CD4-positive, alpha-beta T cell (primary cell): ENCODE measurements at regions not wholly inside any gene's neighbourhood (a gene's known extent, or its start where the extent isn't known, plus 50 kb on each side); places are given as distances from the start of the nearest gene placed in this dataset.

Experiments used
- ATAC-seq: fragments of 200-7000 bp; cut with Tn5 transposase; one replicate; pipeline ENCODE4 v1.10.0; 2022; ENCODE audit warnings: mild to moderate bottlenecking; ENCODE audit not compliant: poor library complexity
- CTCF ChIA-PET: fragments of 350-600 bp; sonication (Branson Sonifier 250); formaldehyde crosslinking; loops from one replicate; lab custom pipeline; 2021; ENCODE audit warnings: antibody characterized with exemption, inconsistent platforms; lab: Charles Lee
- POLR2A ChIA-PET: fragments of 350-600 bp; sonication (Branson Sonifier 250); formaldehyde crosslinking; loops from one replicate; lab custom pipeline; 2021; ENCODE audit warnings: antibody characterized with exemption, inconsistent platforms; lab: Charles Lee
- DNase-seq, 14 experiments: peaks; one replicate each; pipeline ENCODE4 v3.0.0-alpha.2; 2013 to 2020; ENCODE audit warnings: mixed read lengths in 2 of 14
- H3K27ac ChIP-seq, 2 donors: one replicate each; pipeline versions ENCODE4 v1.5.1 to v1.7.0; 2013; ENCODE audit warnings: low read length in 2 of 2, low read depth in 1 of 2, mild to moderate bottlenecking in 1 of 2
- H3K27me3 ChIP-seq, 2 experiments: 1 replicate in 1 of 2; 2 replicates in 1 of 2; pipeline versions ENCODE4 v1.6.1 to v1.7.0; 2013; ENCODE audit warnings: low read length in 2 of 2, control low read depth in 1 of 2, mild to moderate bottlenecking in 1 of 2, moderate library complexity in 1 of 2; ENCODE audit not compliant: insufficient read depth in 2 of 2, control insufficient read depth in 1 of 2
- H3K36me3 ChIP-seq: one replicate; pipeline ENCODE4 v1.6.1; 2013; ENCODE audit warnings: low read length, control low read depth; ENCODE audit not compliant: insufficient read depth
- H3K4me1 ChIP-seq: one replicate; pipeline ENCODE4 v1.6.1; 2013; ENCODE audit warnings: low read length, control low read depth; ENCODE audit not compliant: insufficient read depth
- H3K4me3 ChIP-seq: one replicate; pipeline ENCODE4 v1.5.1; 2013; ENCODE audit warnings: mild to moderate bottlenecking, low read length, moderate library complexity
- H3K9me3 ChIP-seq, 2 experiments: 1 replicate in 1 of 2; 2 replicates in 1 of 2; pipeline versions ENCODE4 v1.6.1 to v1.7.0; 2013; ENCODE audit warnings: low read length in 2 of 2, mild to moderate bottlenecking in 2 of 2, control low read depth in 1 of 2, moderate library complexity in 1 of 2; ENCODE audit not compliant: control insufficient read depth in 1 of 2, insufficient read depth in 1 of 2
- H3K27ac Mint-ChIP-seq: one replicate; pipeline ENCODE4 v1.8.0; 2020; ENCODE audit warnings: mixed read lengths
- H3K27me3 Mint-ChIP-seq: one replicate; pipeline ENCODE4 v1.8.0; 2021; ENCODE audit warnings: mixed read lengths
- H3K36me3 Mint-ChIP-seq: one replicate; pipeline ENCODE4 v1.8.0; 2021; ENCODE audit warnings: low read depth, mixed read lengths
- H3K4me1 Mint-ChIP-seq: one replicate; pipeline ENCODE4 v1.8.0; 2021; ENCODE audit warnings: low read depth, mixed read lengths
- H3K4me3 Mint-ChIP-seq: one replicate; pipeline ENCODE4 v1.8.0; 2020; ENCODE audit warnings: mild to moderate bottlenecking, mixed read lengths
- H3K9me3 Mint-ChIP-seq: one replicate; pipeline ENCODE4 v1.8.0; 2020; ENCODE audit warnings: mixed read lengths
- intact Hi-C, 2 experiments: fragments of 100-400 bp; cut with DNase I in 1 of 2; cut with micrococcal nuclease in 1 of 2; formaldehyde crosslinking; loops; one replicate each; pipeline versions ENCODE4 v1.15.1 to v1.9.0; 2023 to 2025; cut with DNase I, micrococcal nuclease
- TF ChIP-seq, protein P1 (sequence below): fragments of 200-600 bp; IDR thresholded peaks from one replicate; pipeline ENCODE4 v1.8.0; 2022; ENCODE audit warnings: antibody characterized with exemption, mild to moderate bottlenecking

DNA sequence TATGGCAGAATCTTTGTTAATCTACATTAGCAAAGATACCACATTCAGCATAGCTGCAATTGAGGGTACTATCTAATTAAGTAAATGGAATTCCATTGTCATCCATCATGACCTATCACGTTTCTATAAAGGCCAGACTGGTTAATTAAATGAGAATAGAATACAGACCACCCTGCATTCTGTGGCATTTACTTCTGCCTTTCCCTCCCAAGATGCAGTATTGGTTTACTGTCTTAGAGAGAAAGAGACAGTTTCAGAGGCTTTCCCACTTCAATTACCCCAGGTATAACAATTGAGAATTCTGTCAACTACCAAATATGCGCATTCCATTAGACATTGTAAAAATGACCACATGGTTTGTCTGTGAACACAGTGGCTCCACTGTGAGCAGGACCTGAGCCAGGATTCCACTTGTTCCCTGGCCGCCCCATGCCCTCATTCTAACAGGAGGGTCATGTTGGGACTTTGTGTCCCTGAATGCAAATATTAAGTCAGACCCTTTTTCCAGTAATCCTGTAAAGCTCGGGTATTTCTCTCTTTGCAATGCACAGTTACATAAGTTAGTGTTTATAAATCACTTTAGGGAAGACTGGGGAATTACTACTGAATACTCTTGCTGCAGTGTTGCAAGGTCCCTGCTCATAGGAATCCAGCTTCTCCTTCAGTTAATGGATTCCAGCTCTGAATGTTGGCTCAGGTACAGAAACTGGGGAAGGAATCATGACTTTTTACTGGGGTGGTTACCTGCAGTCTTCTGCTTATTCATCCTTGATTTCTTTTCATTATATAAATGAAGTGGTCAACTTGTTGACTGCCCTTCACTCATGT, 261.0 kb downstream of the PDGFC start:
- Histone ChIP-seq H3K9me3 (peaks cover 0 to 5% of the 10 kb centered on the region in 2 experiments), H3K36me3 (no peaks in the 10 kb centered on the region), H3K27me3 (no peaks in the 10 kb centered on the region), H3K4me3 (no peak overlapping the region), H3K27ac (no peak overlapping the region), H3K4me1 (no peaks in the 10 kb centered on the region)
- Mint-ChIP-seq H3K4me1 (no peaks in the 10 kb centered on the region), H3K4me3 (no peak overlapping the region), H3K27ac (no peak overlapping the region), H3K27me3 (no peaks in the 10 kb centered on the region), H3K9me3 (no peaks in the 10 kb centered on the region), H3K36me3 (no peaks in the 10 kb centered on the region)
- intact Hi-C loops, result no loop called here
- DNase-seq (no peak), ATAC-seq (no peak)
- ChIA-PET CTCF (no interaction called here), POLR2A (no interaction called here)
- TF ChIP-seq, protein P1, sequence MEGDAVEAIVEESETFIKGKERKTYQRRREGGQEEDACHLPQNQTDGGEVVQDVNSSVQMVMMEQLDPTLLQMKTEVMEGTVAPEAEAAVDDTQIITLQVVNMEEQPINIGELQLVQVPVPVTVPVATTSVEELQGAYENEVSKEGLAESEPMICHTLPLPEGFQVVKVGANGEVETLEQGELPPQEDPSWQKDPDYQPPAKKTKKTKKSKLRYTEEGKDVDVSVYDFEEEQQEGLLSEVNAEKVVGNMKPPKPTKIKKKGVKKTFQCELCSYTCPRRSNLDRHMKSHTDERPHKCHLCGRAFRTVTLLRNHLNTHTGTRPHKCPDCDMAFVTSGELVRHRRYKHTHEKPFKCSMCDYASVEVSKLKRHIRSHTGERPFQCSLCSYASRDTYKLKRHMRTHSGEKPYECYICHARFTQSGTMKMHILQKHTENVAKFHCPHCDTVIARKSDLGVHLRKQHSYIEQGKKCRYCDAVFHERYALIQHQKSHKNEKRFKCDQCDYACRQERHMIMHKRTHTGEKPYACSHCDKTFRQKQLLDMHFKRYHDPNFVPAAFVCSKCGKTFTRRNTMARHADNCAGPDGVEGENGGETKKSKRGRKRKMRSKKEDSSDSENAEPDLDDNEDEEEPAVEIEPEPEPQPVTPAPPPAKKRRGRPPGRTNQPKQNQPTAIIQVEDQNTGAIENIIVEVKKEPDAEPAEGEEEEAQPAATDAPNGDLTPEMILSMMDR, result no peak

DNA sequence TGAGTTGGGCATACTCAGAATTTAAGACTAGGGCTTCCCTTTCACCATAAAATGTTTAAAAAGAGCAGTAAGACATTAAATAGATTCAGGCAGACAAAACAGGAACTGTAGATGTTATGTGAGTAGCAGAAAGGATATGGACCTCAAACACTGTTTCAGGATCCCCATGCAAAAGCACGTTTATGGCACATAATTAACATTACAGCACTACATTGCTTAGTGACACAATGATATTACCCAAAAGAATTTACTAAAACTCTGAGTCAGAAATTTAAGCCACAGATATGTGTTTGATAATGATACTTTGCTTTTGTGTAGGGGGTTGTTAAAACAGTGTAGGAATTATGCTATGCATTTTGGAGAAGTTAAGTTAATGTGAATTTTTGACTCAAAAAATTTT, 266.3 kb downstream of the PDGFC start:
- no peak overlapping the region for H3K4me3 Mint-ChIP-seq
- H3K9me3 ChIP-seq, result peaks cover 0 to 5% of the 10 kb centered on the region in 2 experiments
- H3K27ac Mint-ChIP-seq, result no peak overlapping the region
- no peaks in the 10 kb centered on the region for H3K27me3 Mint-ChIP-seq
- no peaks in the 10 kb centered on the region for H3K27me3 ChIP-seq
- ATAC-seq, result no peak
- no peak overlapping the region for H3K4me3 ChIP-seq
- H3K36me3 Mint-ChIP-seq, result no peaks in the 10 kb centered on the region
- TF ChIP-seq, protein P1, result no peak
- H3K9me3 Mint-ChIP-seq, result no peaks in the 10 kb centered on the region
- POLR2A ChIA-PET, result no interaction called here
- no peaks in the 10 kb centered on the region for H3K4me1 Mint-ChIP-seq
- no peak for DNase-seq
- no peaks in the 10 kb centered on the region for H3K4me1 ChIP-seq
- intact Hi-C loops, result no loop called here
- no peaks in the 10 kb centered on the region for H3K36me3 ChIP-seq
- CTCF ChIA-PET, result no interaction called here
- no peak overlapping the region for H3K27ac ChIP-seq

DNA sequence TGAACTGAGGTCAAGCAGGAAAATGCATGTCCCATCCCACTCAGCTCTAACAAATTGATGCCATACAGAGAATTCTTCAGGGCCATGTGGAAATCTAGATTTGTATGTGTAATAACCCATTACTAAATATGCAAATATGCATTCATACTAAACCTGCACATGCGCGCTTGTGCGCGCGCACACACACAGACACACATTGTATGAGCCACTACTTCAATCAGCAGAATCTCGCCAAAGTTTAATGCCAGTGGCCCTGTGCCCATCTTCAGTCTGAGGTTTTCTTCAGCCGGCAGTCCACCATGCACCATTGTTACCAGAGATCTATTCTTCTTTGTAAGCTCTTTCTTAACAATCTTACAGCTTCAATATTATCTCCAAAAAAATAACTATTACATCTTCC, 276.4 kb downstream of the PDGFC start:
- intact Hi-C loops, result no loop called here
- H3K4me1 Mint-ChIP-seq, result no peaks in the 10 kb centered on the region
- no peak for DNase-seq
- ChIA-PET POLR2A (no interaction called here), CTCF (no interaction called here)
- no peaks in the 10 kb centered on the region for H3K36me3 ChIP-seq
- no peaks in the 10 kb centered on the region for H3K4me1 ChIP-seq
- H3K36me3 Mint-ChIP-seq, result no peaks in the 10 kb centered on the region
- no peaks in the 10 kb centered on the region for H3K27me3 Mint-ChIP-seq
- no peaks in the 10 kb centered on the region for H3K9me3 Mint-ChIP-seq
- no peak overlapping the region for H3K27ac ChIP-seq
- TF ChIP-seq, protein P1, result no peak
- no peak overlapping the region for H3K4me3 ChIP-seq
- H3K27me3 ChIP-seq, result no peaks in the 10 kb centered on the region
- no peak for ATAC-seq
- H3K4me3 Mint-ChIP-seq, result no peak overlapping the region
- no peak overlapping the region for H3K27ac Mint-ChIP-seq
- no peaks in the 10 kb centered on the region for H3K9me3 ChIP-seq
